Activated B cell treated with CpG ODN at 0.5 μM for 24 hours (primary cell): ENCODE measurements at regions not wholly inside any gene's neighbourhood (a gene's known extent, or its start where the extent isn't known, plus 50 kb on each side); places are given as distances from the start of the nearest gene placed in this dataset.

Experiments used
- ATAC-seq: fragments of 200-7000 bp; cut with Tn5 transposase; one replicate; pipeline ENCODE4 v1.10.0; 2021; ENCODE audit warnings: low read depth, mild to moderate bottlenecking, moderate library complexity
- CTCF ChIA-PET: fragments of 350-600 bp; sonication (Branson Sonifier 250); formaldehyde crosslinking; loops from one replicate; lab custom pipeline; 2021; ENCODE audit warnings: antibody characterized with exemption; lab: Charles Lee
- POLR2A ChIA-PET: fragments of 350-600 bp; sonication (Branson Sonifier 250); formaldehyde crosslinking; loops from one replicate; lab custom pipeline; 2021; ENCODE audit warnings: antibody characterized with exemption; lab: Charles Lee
- DNase-seq: peaks from one replicate; pipeline ENCODE4 v3.0.0; 2022
- H3K27ac Mint-ChIP-seq: one replicate; pipeline ENCODE4 v1.8.0; 2020; ENCODE audit warnings: mixed read lengths
- H3K27me3 Mint-ChIP-seq: one replicate; pipeline ENCODE4 v1.8.0; 2021; ENCODE audit warnings: mixed read lengths
- H3K36me3 Mint-ChIP-seq: one replicate; pipeline ENCODE4 v1.8.0; 2021; ENCODE audit warnings: low read depth, mixed read lengths
- H3K4me1 Mint-ChIP-seq: one replicate; pipeline ENCODE4 v1.8.0; 2021; ENCODE audit warnings: mixed read lengths
- H3K4me3 Mint-ChIP-seq: one replicate; pipeline ENCODE4 v1.8.0; 2020; ENCODE audit warnings: mild to moderate bottlenecking, mixed read lengths
- H3K9me3 Mint-ChIP-seq: one replicate; pipeline ENCODE4 v1.8.0; 2020; ENCODE audit warnings: mixed read lengths
- intact Hi-C: fragments of 100-400 bp; cut with micrococcal nuclease; formaldehyde crosslinking; loops from one replicate; pipeline ENCODE4 v1.15.1; 2024
- TF ChIP-seq, protein P1 (sequence below): fragments of 200-600 bp; IDR thresholded peaks from one replicate; pipeline ENCODE4 v1.8.0; 2022; ENCODE audit warnings: antibody characterized with exemption, mild to moderate bottlenecking

DNA sequence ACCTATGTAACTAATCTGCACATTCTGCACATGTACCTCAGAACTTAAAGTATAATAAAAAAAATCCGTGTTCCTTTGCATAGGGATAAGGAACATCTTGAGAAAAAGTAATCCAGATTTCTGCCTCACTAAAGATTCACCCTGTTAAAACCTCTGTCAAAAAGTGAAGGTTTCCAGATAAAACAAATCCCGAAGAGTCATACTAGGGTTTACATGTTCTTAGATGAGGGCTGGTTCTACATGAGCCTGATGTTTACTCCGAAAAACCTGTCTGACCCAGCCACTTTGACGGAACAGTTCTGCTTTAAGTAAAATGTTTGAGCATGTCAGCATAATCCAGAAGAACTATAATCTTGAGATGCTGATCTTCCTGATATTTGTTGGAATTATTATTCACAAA is 515.6 kb upstream of the SLC8A1 start:
- Mint-ChIP-seq H3K4me1 (no peaks in the 10 kb centered on the region), H3K27me3 (no peaks in the 10 kb centered on the region), H3K36me3 (no peaks in the 10 kb centered on the region), H3K9me3 (peaks cover 10% of the 10 kb centered on the region), H3K4me3 (no peak overlapping the region), H3K27ac (no peak overlapping the region)
- intact Hi-C loops: no loop called here
- ChIA-PET CTCF (no interaction called here), POLR2A (no interaction called here)
- no peak for ATAC-seq
- TF ChIP-seq, protein P1, sequence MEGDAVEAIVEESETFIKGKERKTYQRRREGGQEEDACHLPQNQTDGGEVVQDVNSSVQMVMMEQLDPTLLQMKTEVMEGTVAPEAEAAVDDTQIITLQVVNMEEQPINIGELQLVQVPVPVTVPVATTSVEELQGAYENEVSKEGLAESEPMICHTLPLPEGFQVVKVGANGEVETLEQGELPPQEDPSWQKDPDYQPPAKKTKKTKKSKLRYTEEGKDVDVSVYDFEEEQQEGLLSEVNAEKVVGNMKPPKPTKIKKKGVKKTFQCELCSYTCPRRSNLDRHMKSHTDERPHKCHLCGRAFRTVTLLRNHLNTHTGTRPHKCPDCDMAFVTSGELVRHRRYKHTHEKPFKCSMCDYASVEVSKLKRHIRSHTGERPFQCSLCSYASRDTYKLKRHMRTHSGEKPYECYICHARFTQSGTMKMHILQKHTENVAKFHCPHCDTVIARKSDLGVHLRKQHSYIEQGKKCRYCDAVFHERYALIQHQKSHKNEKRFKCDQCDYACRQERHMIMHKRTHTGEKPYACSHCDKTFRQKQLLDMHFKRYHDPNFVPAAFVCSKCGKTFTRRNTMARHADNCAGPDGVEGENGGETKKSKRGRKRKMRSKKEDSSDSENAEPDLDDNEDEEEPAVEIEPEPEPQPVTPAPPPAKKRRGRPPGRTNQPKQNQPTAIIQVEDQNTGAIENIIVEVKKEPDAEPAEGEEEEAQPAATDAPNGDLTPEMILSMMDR: no peak
- no peak for DNase-seq

DNA sequence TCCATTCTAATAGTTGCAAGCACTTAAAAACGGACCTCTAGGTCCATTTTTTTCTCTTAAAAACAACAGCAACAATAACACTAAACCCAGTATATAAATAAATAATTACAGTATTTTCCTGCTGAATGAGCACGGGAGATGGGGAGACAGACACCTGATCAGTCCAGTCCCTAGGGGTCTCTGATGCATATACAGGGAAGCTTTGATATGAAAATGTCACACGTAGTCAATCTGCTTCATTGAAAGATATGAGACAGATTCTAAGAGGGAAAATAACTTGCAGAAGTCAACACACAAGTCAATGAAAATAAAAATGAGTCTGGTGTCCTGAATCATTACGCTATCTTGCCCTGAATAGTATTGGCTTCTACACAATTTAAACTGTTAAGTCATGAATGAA is 523.3 kb upstream of the SLC8A1 start:
- ChIA-PET CTCF (no interaction called here), POLR2A (no interaction called here)
- intact Hi-C loops: no loop called here
- no peaks in the 10 kb centered on the region for H3K4me1 Mint-ChIP-seq
- no peaks in the 10 kb centered on the region for H3K27me3 Mint-ChIP-seq
- H3K4me3 Mint-ChIP-seq: no peak overlapping the region
- TF ChIP-seq, protein P1: no peak
- no peaks in the 10 kb centered on the region for H3K9me3 Mint-ChIP-seq
- no peak for ATAC-seq
- no peak overlapping the region for H3K27ac Mint-ChIP-seq
- DNase-seq: no peak
- no peaks in the 10 kb centered on the region for H3K36me3 Mint-ChIP-seq

DNA sequence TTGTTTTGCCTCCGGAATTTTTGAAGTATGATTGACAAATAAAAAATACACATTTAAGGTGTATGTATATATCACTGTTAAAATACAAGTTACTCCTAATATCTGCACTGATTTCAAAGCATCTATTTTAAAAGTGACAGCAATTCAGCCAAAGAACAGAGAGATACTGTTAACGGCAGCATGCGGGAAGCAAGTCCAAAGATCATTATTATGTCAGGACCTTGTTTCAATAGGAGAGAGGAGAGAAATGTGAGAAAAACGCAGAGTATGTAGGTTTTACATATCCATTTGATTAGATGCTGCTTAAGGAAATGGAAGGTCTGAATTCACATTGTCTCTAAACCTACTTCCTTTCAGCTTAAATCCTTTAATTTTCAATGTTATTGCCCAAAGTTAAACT is 545.5 kb upstream of the SLC8A1 start:
- H3K27ac Mint-ChIP-seq: no peak overlapping the region
- no peaks in the 10 kb centered on the region for H3K27me3 Mint-ChIP-seq
- no peaks in the 10 kb centered on the region for H3K36me3 Mint-ChIP-seq
- ATAC-seq: no peak
- DNase-seq: no peak
- H3K4me1 Mint-ChIP-seq: no peaks in the 10 kb centered on the region
- TF ChIP-seq, protein P1: no peak
- no peaks in the 10 kb centered on the region for H3K9me3 Mint-ChIP-seq
- ChIA-PET CTCF (no interaction called here), POLR2A (no interaction called here)
- no peak overlapping the region for H3K4me3 Mint-ChIP-seq
- intact Hi-C loops: no loop called here

DNA sequence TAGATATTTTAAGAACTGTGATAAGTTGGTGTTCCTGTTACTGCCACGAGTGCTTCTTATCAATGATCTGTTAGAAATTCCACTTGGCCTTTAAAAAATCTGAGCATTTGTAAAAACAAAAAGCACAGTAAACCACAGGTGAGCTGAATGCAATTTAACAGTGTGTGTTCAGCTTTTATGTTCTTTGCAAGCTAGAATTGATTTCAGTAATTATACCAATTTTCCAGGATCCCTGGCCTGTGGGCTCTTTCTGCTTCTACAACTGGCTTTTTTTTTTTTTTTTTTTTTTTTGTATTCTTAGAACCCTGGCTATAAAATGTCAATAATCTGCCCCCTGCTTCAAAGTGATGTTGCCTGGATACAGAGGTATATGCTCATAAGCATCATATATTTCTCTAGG is 548.5 kb upstream of the SLC8A1 start:
- Mint-ChIP-seq H3K27me3 (no peaks in the 10 kb centered on the region), H3K36me3 (no peaks in the 10 kb centered on the region)

DNA sequence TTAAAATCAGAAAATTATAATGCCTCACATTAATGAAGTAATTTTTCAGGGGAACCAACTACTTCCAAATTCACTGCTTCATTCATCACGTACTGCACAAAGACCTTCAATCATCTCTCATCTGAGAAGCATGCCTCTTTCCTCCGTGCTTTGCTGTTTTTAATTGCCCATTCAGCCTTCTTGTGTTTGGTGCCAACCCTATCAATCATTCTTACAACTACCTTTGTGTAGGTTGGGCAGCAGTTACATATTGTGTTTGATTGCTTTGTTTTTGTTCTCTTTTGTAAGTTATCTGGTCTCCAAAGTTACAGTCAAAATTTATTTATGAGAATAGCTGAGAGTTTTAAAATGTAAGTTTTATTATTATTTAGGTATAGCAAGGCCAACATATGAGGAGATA is 549.0 kb upstream of the SLC8A1 start:
- CTCF ChIA-PET: no interaction called here

More for the DNA sequence above, 548.5 kb upstream of the SLC8A1 start:
- H3K27ac Mint-ChIP-seq: no peak overlapping the region
- TF ChIP-seq, protein P1: no peak
- CTCF ChIA-PET: no interaction called here
- no peak overlapping the region for H3K4me3 Mint-ChIP-seq
- POLR2A ChIA-PET: no interaction called here
- no peaks in the 10 kb centered on the region for H3K4me1 Mint-ChIP-seq
- H3K9me3 Mint-ChIP-seq: no peaks in the 10 kb centered on the region
- intact Hi-C loops: no loop called here
- ATAC-seq (no peak), DNase-seq (no peak)

More for the DNA sequence above, 549.0 kb upstream of the SLC8A1 start:
- ATAC-seq (no peak), DNase-seq (no peak)
- no peak overlapping the region for H3K27ac Mint-ChIP-seq
- intact Hi-C loops: no loop called here
- H3K4me1 Mint-ChIP-seq: no peaks in the 10 kb centered on the region
- H3K4me3 Mint-ChIP-seq: no peak overlapping the region
- H3K36me3 Mint-ChIP-seq: no peaks in the 10 kb centered on the region
- POLR2A ChIA-PET: no interaction called here
- no peaks in the 10 kb centered on the region for H3K27me3 Mint-ChIP-seq
- TF ChIP-seq, protein P1: no peak
- no peaks in the 10 kb centered on the region for H3K9me3 Mint-ChIP-seq
